ENCODE measurements at regions not wholly inside any gene's neighbourhood (a gene's known extent, or its start where the extent isn't known, plus 50 kb on each side); places are given as distances from the start of the nearest gene placed in this dataset.

- TF ChIP-seq, protein P1, sequence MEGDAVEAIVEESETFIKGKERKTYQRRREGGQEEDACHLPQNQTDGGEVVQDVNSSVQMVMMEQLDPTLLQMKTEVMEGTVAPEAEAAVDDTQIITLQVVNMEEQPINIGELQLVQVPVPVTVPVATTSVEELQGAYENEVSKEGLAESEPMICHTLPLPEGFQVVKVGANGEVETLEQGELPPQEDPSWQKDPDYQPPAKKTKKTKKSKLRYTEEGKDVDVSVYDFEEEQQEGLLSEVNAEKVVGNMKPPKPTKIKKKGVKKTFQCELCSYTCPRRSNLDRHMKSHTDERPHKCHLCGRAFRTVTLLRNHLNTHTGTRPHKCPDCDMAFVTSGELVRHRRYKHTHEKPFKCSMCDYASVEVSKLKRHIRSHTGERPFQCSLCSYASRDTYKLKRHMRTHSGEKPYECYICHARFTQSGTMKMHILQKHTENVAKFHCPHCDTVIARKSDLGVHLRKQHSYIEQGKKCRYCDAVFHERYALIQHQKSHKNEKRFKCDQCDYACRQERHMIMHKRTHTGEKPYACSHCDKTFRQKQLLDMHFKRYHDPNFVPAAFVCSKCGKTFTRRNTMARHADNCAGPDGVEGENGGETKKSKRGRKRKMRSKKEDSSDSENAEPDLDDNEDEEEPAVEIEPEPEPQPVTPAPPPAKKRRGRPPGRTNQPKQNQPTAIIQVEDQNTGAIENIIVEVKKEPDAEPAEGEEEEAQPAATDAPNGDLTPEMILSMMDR (IDR thresholded peaks at IDR 0.05 in 8 of 11, conservative IDR thresholded peaks at IDR 0.05 in 3 of 11), result no peak
- TF ChIP-seq POLR2AphosphoS5 (IDR thresholded peaks at IDR 0.05), result no peak
- TF ChIP-seq POLR2A (IDR thresholded peaks at IDR 0.05), result no peak
Observed at GRCh38 chrY:13544491-13544890, 64.7 kb upstream of the UTY start.

Measured in spleen (tissue), 7 donors.